ENCODE measurements at regions not wholly inside any gene's neighbourhood (a gene's known extent, or its start where the extent isn't known, plus 50 kb on each side); places are given as distances from the start of the nearest gene placed in this dataset.

DNA sequence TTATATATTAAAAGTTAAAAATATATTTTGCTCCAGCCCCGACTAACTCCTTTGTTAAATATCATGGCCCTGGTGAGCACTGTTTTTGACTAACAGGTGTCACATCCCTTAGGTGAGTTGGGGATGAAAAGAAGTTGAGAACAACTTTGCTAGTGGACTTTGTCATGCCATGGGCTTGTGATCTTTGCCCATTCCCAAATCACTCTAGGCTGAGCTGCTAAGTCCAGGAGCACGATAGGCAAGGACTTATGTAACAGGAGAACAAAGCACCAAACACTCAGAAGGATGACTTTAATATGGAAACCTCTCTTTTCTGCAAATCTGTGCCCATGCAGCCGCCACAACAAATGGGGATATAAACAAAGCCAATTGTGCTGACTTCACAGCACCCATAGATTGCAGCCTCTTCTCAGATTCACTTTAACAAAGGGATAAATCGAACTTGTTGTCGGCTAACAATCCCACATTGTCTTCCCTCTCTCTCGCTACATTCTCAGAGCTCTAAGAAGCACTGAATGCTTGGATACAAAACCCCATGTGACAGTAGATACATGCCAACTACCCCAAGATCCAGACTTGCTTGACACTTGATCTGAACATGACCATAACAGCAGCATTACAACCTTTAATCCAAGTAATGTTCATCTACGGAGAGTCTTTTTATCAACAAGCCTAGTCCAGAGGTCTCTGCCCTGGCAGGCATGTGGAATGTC lies 86.8 kb upstream of the CD180 start:
- no peak for DNase-seq

- DNase-seq: no peak
Observed at GRCh38 chr5:67281874-67282273, 85.3 kb upstream of the CD180 start.

- no peak for DNase-seq
Observed at GRCh38 chr5:67273689-67274356, 77.2 kb upstream of the CD180 start.

DNA sequence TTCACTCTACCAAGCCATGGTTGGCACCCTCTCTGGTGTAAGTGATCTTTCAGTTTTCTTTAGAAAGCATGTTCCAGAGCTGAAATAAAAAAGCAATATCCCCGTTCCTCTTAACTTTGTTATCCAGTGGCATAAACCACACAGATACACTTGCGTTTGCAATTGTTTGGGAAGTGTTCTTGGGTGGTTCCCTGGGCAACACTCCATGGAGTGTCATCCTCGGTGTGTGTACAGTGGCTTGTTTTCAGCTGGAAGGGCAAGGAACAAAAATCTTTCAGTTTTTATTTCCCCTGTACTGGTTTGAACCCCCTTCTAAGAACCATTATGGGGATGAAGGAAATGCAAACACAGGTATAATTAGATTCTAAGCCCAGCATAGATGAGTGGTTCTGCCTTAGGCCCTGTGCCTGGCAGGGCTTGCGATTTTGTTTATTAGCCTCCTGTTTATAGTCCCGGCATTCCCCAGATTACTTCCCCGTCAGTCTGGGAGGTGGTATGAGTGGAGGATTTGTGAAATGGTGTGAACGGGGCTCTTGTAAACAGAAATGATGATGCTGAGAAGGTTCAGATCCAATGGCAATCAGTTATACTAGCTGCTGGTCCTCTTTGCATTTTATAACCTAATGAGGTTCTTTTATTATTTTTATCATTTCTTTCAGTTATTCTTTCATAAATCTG lies 76.0 kb upstream of the CD180 start:
- DNase-seq: no peak

GRCh38 chr5:67268231-67269021 lies 71.8 kb upstream of the CD180 start:
- no peak for DNase-seq

GRCh38 chr5:67267512-67268216 lies 71.1 kb upstream of the CD180 start:
- DNase-seq: no peak

DNA sequence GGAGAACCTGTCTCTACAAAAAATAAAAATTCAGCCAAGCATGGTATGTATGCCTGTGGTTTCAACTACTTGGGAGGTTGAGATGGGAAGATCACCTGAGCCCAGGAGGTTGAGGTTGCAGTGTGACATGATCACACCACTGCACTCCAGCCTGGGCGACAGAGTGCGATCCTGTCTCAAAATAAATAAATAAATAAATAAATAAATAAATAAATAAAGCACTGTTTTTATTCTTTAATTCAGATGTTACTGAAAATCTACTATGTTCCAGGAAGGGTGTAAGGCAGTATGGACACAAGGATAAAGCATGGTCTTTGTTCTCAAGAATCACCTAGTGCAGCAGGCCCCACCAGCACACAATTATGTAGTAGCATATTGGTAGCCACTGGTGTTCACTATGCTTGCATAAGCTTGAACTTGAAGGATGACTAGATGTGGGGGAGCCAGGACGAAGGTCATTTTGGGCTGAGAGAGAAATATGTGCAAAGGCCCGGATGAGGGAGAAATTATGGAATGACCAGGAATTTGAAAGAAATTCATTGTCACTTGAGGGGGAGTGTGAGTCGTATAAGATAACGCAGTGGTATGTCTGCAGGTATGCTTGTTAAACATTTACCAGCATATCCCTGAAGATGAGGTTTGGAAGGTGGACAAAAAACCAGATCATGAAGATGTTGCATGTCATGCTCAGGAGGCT lies 70.2 kb upstream of the CD180 start:
- no peak for DNase-seq

DNA sequence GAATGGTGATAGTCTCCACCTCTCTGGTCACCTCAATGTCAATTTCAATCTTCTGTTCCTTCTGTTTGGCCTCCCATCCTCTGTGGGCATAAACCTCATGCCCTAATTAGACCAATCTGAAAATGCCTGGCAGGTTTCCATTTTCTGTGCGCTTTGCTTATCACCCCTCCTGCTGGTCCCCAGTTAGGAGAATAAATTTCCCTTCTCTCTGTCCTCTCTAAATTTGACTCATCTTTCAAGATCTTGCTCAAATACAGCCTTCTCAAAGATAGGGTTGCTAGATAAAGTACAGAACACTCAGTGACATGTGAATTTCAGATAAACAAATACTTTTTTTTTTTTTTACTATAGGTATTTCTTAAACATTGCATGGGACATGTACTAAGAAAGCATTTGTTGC lies 69.4 kb upstream of the CD180 start:
- no peak for DNase-seq

GRCh38 chr5:67263656-67264408 lies 67.2 kb upstream of the CD180 start:
- DNase-seq: no peak

DNA sequence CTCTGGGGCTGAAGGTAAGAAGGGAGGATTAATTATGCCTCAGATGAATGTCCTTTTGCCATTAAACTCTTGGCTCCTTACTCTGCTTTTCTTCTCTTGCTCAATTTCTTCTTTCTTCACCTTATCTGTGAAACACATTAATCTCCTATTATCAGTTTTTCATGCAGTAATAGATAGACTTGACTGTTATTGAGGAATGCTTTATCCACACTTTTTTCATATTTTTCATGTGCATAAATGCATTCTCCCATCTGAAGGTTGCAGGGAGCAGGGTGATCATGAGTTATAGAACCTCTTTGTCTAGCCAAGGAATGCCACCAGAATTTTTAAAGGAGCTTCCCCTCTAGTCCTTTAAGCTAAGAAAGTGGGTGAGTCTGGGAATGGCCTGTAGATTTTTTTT lies 66.4 kb upstream of the CD180 start:
- no peak for DNase-seq

DNA sequence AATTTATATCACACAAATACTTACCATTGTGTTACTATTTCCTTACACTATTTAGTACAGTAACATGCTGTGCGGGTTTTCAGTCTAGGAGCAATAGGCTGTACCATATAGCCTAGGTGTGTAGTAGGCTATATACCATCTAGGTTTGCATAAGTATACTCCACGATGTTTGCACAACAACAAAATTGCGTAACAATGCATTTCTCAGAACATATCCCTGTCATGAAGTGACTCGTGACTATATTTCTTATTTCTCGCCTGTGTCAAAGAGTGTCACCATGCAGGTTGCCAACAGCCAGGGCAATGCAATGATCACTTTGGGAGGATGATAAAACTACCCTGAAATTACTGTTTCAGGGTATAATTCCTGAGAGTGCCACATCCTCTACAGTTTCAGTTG lies 65.6 kb upstream of the CD180 start:
- no peak for DNase-seq

- DNase-seq: no peak
Observed at GRCh38 chr5:67259548-67260215, 63.1 kb upstream of the CD180 start.

DNA sequence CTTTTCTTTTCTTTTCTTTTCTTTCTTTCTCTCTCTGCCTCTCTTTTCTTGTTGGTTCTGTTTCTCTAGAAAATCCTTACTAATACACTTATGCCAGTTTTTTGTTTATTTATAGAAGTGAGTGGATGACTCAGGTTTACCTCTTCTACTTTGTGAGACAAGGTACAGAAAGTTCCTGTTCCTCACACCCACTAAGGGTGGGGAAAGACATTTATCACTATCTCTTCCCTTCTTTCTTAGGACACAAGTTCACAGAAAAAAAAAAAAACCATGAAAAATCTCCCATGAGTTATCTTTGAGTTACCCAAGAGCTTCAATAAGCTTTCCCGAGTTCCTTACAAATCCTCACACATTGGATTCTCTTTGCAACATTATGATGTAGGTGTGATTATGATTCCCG lies 60.9 kb upstream of the CD180 start:
- DNase-seq: no peak

- DNase-seq: no peak
Observed at GRCh38 chr5:67257077-67257476, 60.5 kb upstream of the CD180 start.

GRCh38 chr5:67255881-67256280 lies 59.3 kb upstream of the CD180 start:
- no peak for DNase-seq

GRCh38 chr5:67253911-67254310 lies 57.3 kb upstream of the CD180 start:
- DNase-seq: no peak

DNA sequence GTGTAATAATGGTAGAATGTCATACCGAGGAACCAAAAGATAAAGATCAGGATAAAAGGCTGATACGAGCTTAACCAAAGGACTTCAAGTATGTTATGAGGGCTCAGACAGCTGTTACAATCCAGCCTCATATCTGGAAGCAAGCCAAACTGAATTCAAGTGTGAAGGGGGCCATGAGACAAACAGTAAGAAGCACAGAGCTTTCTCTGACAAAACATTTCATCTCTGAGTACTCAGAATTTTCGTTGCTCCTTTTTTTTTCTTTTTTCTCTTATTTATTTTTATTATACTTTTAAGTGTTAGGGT lies 52.9 kb upstream of the CD180 start:
- no peak for DNase-seq

DNA sequence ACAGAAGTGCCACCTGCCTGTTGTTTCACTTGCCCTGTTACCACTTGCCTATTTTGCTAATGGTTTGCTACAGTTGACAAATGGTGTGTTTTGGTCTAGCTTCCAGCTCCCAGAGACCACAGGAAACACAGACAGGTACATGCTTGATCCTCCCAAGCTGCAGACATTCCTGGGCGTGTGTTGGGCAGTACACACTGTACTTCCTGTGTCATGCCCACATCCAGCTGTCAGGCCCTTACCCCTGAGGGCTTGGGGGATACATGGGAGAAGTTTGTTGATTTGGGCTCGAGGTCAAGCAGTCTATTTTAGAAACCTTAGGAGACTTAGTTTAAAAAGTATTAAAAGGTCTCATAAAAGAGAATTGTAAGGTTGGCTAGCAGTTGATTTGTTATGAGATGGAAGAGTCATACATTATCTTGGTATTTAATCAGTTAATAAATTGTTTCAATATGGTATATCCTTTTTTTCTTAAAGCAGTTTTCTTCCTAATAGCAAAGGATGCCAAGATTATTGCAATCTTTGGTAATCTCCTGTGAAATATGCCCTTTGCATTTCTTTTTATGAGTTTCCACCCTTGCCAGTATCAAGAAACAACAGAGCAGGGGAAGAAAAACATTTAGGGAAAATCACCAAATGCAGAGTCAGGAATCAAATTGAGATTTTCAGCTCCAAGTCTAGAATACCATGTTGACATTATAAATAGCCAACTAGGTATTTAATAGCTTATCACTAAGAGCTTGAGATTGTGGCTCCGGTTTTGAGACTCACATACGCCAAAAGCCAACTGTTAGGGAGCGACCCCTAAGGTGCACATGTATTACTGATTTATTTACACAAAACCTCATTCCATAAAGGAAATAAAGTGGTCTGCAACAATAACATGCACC lies 52.3 kb upstream of the CD180 start:
- no peak for DNase-seq

GRCh38 chr5:67246546-67247268 lies 50.1 kb upstream of the CD180 start:
- DNase-seq: no peak
